ENCODE measurements at regions not wholly inside any gene's neighbourhood (a gene's known extent, or its start where the extent isn't known, plus 50 kb on each side); places are given as distances from the start of the nearest gene placed in this dataset.

GRCh38 chr5:148760945-148761638 is 65.3 kb upstream of the ADRB2 start:
- no peaks in the 10 kb centered on the region for H3K9me3 ChIP-seq (ENCODE audit: low read depth)
- no peak overlapping the region for H3K4me2 ChIP-seq
- no peaks in the 10 kb centered on the region for H3K4me1 ChIP-seq (ENCODE audit: insufficient read depth)
- peaks cover 8% of the 10 kb centered on the region for H3K27me3 ChIP-seq
- H3K9me2 ChIP-seq (replicated peaks; ENCODE audit: insufficient read depth) = no peaks in the 10 kb centered on the region
- no peaks in the 10 kb centered on the region for H3K79me2 ChIP-seq
- H3K27ac ChIP-seq = no peak overlapping the region
- 34% methylated on average over 2 of the region's 2 CpGs for WGBS (ENCODE audit: low lambda C conversion rate, missing lambda C conversion rate)
- DNase-seq (ENCODE audit: low spot score) = no peak
- TF ChIP-seq EZH2 (IDR thresholded peaks at IDR 0.05; ENCODE audit: borderline replicate concordance) (no peak), EZH2phosphoT487 (IDR thresholded peaks at IDR 0.05; ENCODE audit: low read depth, severe bottlenecking, unreplicated experiment) (no peak), CTCF (IDR thresholded peaks at IDR 0.05; ENCODE audit: poor library complexity) (no peak)
- H3K36me3 ChIP-seq (replicated peaks; ENCODE audit: insufficient read depth, low read depth) = no peaks in the 10 kb centered on the region
- no peak overlapping the region for H3K4me3 ChIP-seq
- H2AFZ ChIP-seq = no peak overlapping the region
- H4K20me1 ChIP-seq (ENCODE audit: insufficient read depth, poor library complexity, severe bottlenecking) = no peaks in the 10 kb centered on the region

- Histone ChIP-seq H3K4me2 (no peak overlapping the region), H3K79me2 (no peaks in the 10 kb centered on the region), H3K36me3 (replicated peaks; ENCODE audit: insufficient read depth, low read depth) (no peaks in the 10 kb centered on the region), H4K20me1 (ENCODE audit: insufficient read depth, poor library complexity, severe bottlenecking) (no peaks in the 10 kb centered on the region), H3K9me3 (ENCODE audit: low read depth) (no peaks in the 10 kb centered on the region), H3K4me3 (no peak overlapping the region), H2AFZ (no peak overlapping the region), H3K27me3 (peaks cover 8% of the 10 kb centered on the region), H3K4me1 (ENCODE audit: insufficient read depth) (no peaks in the 10 kb centered on the region), H3K9me2 (replicated peaks; ENCODE audit: insufficient read depth) (no peaks in the 10 kb centered on the region), H3K27ac (no peak overlapping the region)
- no peak for DNase-seq (ENCODE audit: low spot score)
- no peak for TF ChIP-seq EZH2 (IDR thresholded peaks at IDR 0.05; ENCODE audit: borderline replicate concordance)
- TF ChIP-seq CTCF (IDR thresholded peaks at IDR 0.05; ENCODE audit: poor library complexity) = no peak
- no peak for TF ChIP-seq EZH2phosphoT487 (IDR thresholded peaks at IDR 0.05; ENCODE audit: low read depth, severe bottlenecking, unreplicated experiment)
- WGBS (ENCODE audit: low lambda C conversion rate, missing lambda C conversion rate) = 83% methylated on average over 1 of the region's 1 CpG
These were observed 62.4 kb upstream of the ADRB2 start for GRCh38 chr5:148763996-148764395.

GRCh38 chr5:148765061-148765460 is 61.4 kb upstream of the ADRB2 start:
- no peak overlapping the region for H3K4me3 ChIP-seq
- 39% methylated on average over 1 of the region's 1 CpG for whole genome bisulfite sequencing (ENCODE audit: low lambda C conversion rate, missing lambda C conversion rate)
- H3K4me1 ChIP-seq (ENCODE audit: insufficient read depth) = no peaks in the 10 kb centered on the region
- no peak for DNase-seq (ENCODE audit: low spot score)
- H3K9me3 ChIP-seq (ENCODE audit: low read depth) = no peaks in the 10 kb centered on the region
- peaks cover 6% of the 10 kb centered on the region for H3K27me3 ChIP-seq
- no peak overlapping the region for H3K27ac ChIP-seq
- H3K36me3 ChIP-seq (replicated peaks; ENCODE audit: insufficient read depth, low read depth) = no peaks in the 10 kb centered on the region
- H3K79me2 ChIP-seq = no peaks in the 10 kb centered on the region
- H2AFZ ChIP-seq = no peak overlapping the region
- TF ChIP-seq EZH2phosphoT487 (IDR thresholded peaks at IDR 0.05; ENCODE audit: low read depth, severe bottlenecking, unreplicated experiment) = no peak
- no peak for TF ChIP-seq EZH2 (IDR thresholded peaks at IDR 0.05; ENCODE audit: borderline replicate concordance)
- no peak for TF ChIP-seq CTCF (IDR thresholded peaks at IDR 0.05; ENCODE audit: poor library complexity)
- no peaks in the 10 kb centered on the region for H4K20me1 ChIP-seq (ENCODE audit: insufficient read depth, poor library complexity, severe bottlenecking)
- H3K9me2 ChIP-seq (replicated peaks; ENCODE audit: insufficient read depth) = no peaks in the 10 kb centered on the region
- no peak overlapping the region for H3K4me2 ChIP-seq

All from hepatocyte (in vitro differentiated cells).